Dendritic cell treated with granulocyte-macrophage colony-stimulating factor and Interleukin-4, amounts not matched to agents 40 ng/mL and 50 ng/mL, for 4 days (primary cell): ENCODE measurements at regions not wholly inside any gene's neighbourhood (a gene's known extent, or its start where the extent isn't known, plus 50 kb on each side); places are given as distances from the start of the nearest gene placed in this dataset.

Experiments used
- H3K27ac Mint-ChIP-seq: one replicate; pipeline ENCODE4 v1.8.0; 2022; ENCODE audit warnings: mild to moderate bottlenecking, mixed read lengths
- H3K27me3 Mint-ChIP-seq: one replicate; pipeline ENCODE4 v1.8.0; 2022; ENCODE audit warnings: mild to moderate bottlenecking, mixed read lengths
- H3K36me3 Mint-ChIP-seq: one replicate; pipeline ENCODE4 v1.8.0; 2022; ENCODE audit warnings: low read depth, mixed read lengths
- H3K4me1 Mint-ChIP-seq: one replicate; pipeline ENCODE4 v1.8.0; 2022; ENCODE audit warnings: low read depth, mixed read lengths
- H3K4me3 Mint-ChIP-seq: one replicate; pipeline ENCODE4 v1.8.0; 2022; ENCODE audit warnings: mild to moderate bottlenecking, moderate library complexity, mixed read lengths
- H3K9me3 Mint-ChIP-seq: one replicate; pipeline ENCODE4 v1.8.0; 2022; ENCODE audit warnings: mixed read lengths
- intact Hi-C: fragments of 100-400 bp; cut with micrococcal nuclease; formaldehyde crosslinking; loops from one replicate; pipeline ENCODE4 v1.15.0; 2022

- intact Hi-C loops = loop anchor here (10.0 kb wide), 1 partner anchor 93 kb away; the partner anchor contains the start of gene B3GNT2
- peaks cover 27% of the 10 kb centered on the region for H3K4me1 Mint-ChIP-seq
- peak overlapping the region; percentile 71 for H3K27ac Mint-ChIP-seq
These were observed 92.3 kb downstream of the B3GNT2 start for GRCh38 chr2:62287899-62288880.

DNA sequence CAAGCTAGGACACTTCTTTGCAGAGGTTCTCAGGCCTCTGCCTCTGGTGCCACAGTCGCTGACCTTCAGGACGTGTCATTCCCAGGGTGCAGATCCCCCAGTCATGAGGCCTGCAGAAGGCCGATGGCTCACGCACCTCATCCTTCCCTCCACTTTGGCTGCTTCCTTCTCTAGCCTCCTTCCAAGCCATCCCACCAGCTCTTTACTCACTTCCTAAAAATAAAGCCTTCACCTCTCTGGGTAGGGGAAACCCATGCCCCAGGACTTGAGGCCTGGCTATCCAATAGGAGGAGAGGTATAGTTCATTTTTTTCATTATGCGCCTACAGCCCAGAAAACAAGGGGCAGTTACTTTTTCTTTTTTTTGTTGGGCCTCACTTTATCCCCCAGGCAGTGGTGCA, 91.4 kb downstream of the B3GNT2 start:
- no peak overlapping the region for H3K4me3 Mint-ChIP-seq
- H3K9me3 Mint-ChIP-seq = peaks cover 19% of the 10 kb centered on the region
- H3K27me3 Mint-ChIP-seq = no peaks in the 10 kb centered on the region
- no peaks in the 10 kb centered on the region for H3K36me3 Mint-ChIP-seq
- H3K27ac Mint-ChIP-seq = peak overlapping the region; percentile 71
- intact Hi-C loops = loop anchor here (10.0 kb wide), 1 partner anchor 92 kb away; the partner anchor contains the start of gene B3GNT2
- H3K4me1 Mint-ChIP-seq = peaks cover 24% of the 10 kb centered on the region

More at GRCh38 chr2:62287899-62288880, 92.3 kb downstream of the B3GNT2 start:
- H3K9me3 Mint-ChIP-seq = peaks cover 19% of the 10 kb centered on the region
- H3K27me3 Mint-ChIP-seq = no peaks in the 10 kb centered on the region
- H3K36me3 Mint-ChIP-seq = no peaks in the 10 kb centered on the region
- H3K4me3 Mint-ChIP-seq = no peak overlapping the region

- intact Hi-C loops = loop anchor here (10.0 kb wide), 1 partner anchor 91 kb away; the partner anchor contains the start of gene B3GNT2
- H3K9me3 Mint-ChIP-seq = peaks cover 19% of the 10 kb centered on the region
- peaks cover 22% of the 10 kb centered on the region for H3K4me1 Mint-ChIP-seq
- no peaks in the 10 kb centered on the region for H3K27me3 Mint-ChIP-seq
- no peak overlapping the region for H3K27ac Mint-ChIP-seq
- no peaks in the 10 kb centered on the region for H3K36me3 Mint-ChIP-seq
- H3K4me3 Mint-ChIP-seq = no peak overlapping the region
These were observed 90.3 kb downstream of the B3GNT2 start for GRCh38 chr2:62286089-62286785.

DNA sequence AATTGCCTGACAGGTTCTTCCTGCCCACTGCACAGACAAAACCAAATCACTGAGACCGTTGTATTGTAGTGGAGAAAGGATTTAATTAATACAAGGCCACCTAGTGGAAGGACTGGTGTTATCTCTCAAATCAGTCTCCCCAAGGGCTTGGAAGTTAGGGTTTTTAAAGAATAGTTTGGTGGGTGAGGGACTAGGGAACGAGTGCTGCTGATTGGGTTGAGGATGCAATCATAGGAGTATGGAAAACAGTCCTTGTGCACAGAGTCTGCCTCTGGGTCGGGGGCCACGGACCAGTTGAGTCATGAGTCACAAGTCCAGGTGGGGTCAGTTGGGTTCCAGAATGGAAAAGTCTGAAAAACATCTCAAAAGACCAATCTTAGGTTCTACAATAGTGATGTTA, 89.1 kb downstream of the B3GNT2 start:
- Mint-ChIP-seq H3K4me3 (no peak overlapping the region), H3K4me1 (peaks cover 22% of the 10 kb centered on the region), H3K36me3 (no peaks in the 10 kb centered on the region), H3K27me3 (no peaks in the 10 kb centered on the region), H3K27ac (no peak overlapping the region), H3K9me3 (peaks cover 19% of the 10 kb centered on the region)
- intact Hi-C loops = loop anchor here (10.0 kb wide), 1 partner anchor 90 kb away; the partner anchor contains the start of gene B3GNT2

DNA sequence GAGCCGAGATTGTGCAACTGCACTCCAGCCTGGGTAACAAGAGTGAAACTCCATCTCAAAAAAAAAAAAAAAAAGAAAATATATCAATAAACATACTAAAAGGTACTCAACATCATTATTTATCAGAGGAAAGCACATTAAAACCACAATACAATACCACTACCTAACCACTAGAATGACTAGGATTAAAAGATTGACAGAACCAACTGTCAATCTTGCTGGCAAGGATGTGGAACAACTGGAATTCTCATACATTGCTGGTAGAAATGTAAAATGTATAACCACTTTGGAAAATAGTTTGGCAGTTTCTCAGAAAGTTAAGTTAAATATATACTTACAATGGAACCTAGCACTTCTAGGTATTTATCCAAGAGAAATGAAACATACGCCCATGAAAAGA, 88.6 kb downstream of the B3GNT2 start:
- Mint-ChIP-seq H3K27ac (no peak overlapping the region), H3K4me1 (peaks cover 21% of the 10 kb centered on the region), H3K27me3 (no peaks in the 10 kb centered on the region), H3K9me3 (peaks cover 22% of the 10 kb centered on the region), H3K4me3 (no peak overlapping the region), H3K36me3 (no peaks in the 10 kb centered on the region)
- intact Hi-C loops = loop anchor here (10.0 kb wide), 1 partner anchor 90 kb away; the partner anchor contains the start of gene B3GNT2

GRCh38 chr2:62283147-62283546, 87.2 kb downstream of the B3GNT2 start:
- H3K27ac Mint-ChIP-seq = no peak overlapping the region
- H3K4me1 Mint-ChIP-seq = peaks cover 12% of the 10 kb centered on the region
- no peak overlapping the region for H3K4me3 Mint-ChIP-seq
- H3K27me3 Mint-ChIP-seq = no peaks in the 10 kb centered on the region
- intact Hi-C loops = loop anchor here (10.0 kb wide), 1 partner anchor 88 kb away; the partner anchor contains the start of gene B3GNT2
- no peaks in the 10 kb centered on the region for H3K36me3 Mint-ChIP-seq
- H3K9me3 Mint-ChIP-seq = peaks cover 35% of the 10 kb centered on the region

DNA sequence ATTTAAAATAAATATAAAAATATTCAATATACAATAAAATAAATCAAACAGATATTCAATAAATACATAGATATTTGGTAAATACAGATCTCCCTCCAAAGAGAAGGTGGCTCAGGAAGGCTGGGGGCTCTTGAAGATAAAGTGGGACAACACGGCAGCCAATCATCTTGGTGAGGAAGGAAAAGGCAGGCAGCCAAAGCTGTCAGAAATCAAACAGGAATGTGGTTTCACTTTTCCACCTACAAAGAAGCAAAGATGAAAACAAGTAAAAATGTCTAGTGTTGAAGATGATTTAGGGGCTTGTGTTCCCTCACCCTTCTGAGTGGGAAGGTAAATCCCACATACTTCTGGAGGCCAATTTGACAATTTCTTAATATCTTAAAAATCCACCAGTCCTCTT, 85.7 kb downstream of the B3GNT2 start:
- Mint-ChIP-seq H3K4me3 (no peak overlapping the region), H3K36me3 (no peaks in the 10 kb centered on the region), H3K27ac (no peak overlapping the region), H3K9me3 (peaks cover 50% of the 10 kb centered on the region), H3K4me1 (no peaks in the 10 kb centered on the region), H3K27me3 (no peaks in the 10 kb centered on the region)
- intact Hi-C loops = loop anchor here (10.0 kb wide), 1 partner anchor 87 kb away; the partner anchor contains the start of gene B3GNT2

DNA sequence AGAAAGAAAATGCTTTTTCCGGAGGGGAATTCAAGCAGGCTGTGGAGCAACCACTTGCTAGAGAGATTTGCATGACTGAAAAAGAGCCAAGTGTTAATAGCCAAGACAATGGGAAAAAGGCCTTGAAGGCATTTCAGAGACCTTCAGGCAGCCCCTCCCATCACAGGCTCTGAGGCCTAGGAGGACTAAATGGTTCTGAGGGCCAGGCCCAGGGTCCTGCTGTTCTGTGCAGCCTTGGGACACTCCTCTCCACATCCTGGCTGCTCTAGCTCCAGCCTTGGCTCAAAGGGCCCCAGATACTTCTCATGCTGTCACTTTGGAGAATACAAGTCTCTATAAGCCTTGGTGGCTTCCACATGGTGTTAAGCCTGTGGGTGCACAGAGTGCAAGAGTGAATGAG, 81.8 kb downstream of the B3GNT2 start:
- H3K4me1 Mint-ChIP-seq = no peaks in the 10 kb centered on the region
- no peak overlapping the region for H3K27ac Mint-ChIP-seq
- H3K36me3 Mint-ChIP-seq = no peaks in the 10 kb centered on the region
- H3K27me3 Mint-ChIP-seq = no peaks in the 10 kb centered on the region
- H3K4me3 Mint-ChIP-seq = no peak overlapping the region
- peaks cover 36% of the 10 kb centered on the region for H3K9me3 Mint-ChIP-seq
- intact Hi-C loops = no loop called here
